GM18502 (cell line): ENCODE measurements at regions not wholly inside any gene's neighbourhood (a gene's known extent, or its start where the extent isn't known, plus 50 kb on each side); places are given as distances from the start of the nearest gene placed in this dataset.

ENCODE experiments used
- ATAC-seq: cut with Tn5 transposase; IDR thresholded peaks from one replicate; pipeline ENCODE4 v1.9.1; 2021; ENCODE audit warnings: mild to moderate bottlenecking; ENCODE audit not compliant: unreplicated experiment, poor library complexity

- ATAC-seq = no peak
Observed at GRCh38 chr1:4263699-4264098, 363.6 kb upstream of the C1orf174 start.

- no peak for ATAC-seq
Observed at GRCh38 chr1:4265836-4266235, 365.8 kb upstream of the C1orf174 start.

GRCh38 chr1:4267381-4268261 is 367.5 kb upstream of the C1orf174 start:
- peak; percentile 76 for ATAC-seq

- ATAC-seq = no peak
Observed at GRCh38 chr1:4268262-4268888, 368.3 kb upstream of the C1orf174 start.

- ATAC-seq = no peak
Observed at GRCh38 chr1:4268889-4269284, 368.8 kb upstream of the C1orf174 start.

GRCh38 chr1:4269330-4269729 is 369.3 kb upstream of the C1orf174 start:
- ATAC-seq = no peak

- ATAC-seq = no peak
Observed at GRCh38 chr1:4269952-4270570, 370.0 kb upstream of the C1orf174 start.

GRCh38 chr1:4270651-4271337 is 370.7 kb upstream of the C1orf174 start:
- ATAC-seq = no peak

GRCh38 chr1:4271338-4271998 is 371.4 kb upstream of the C1orf174 start:
- ATAC-seq = no peak

- ATAC-seq = no peak
Observed at GRCh38 chr1:4272568-4272967, 372.5 kb upstream of the C1orf174 start.

- no peak for ATAC-seq
Observed at GRCh38 chr1:4273243-4273642, 373.2 kb upstream of the C1orf174 start.

- ATAC-seq = no peak
Observed at GRCh38 chr1:4273747-4274146, 373.7 kb upstream of the C1orf174 start.

GRCh38 chr1:4275083-4275482 is 375.0 kb upstream of the C1orf174 start:
- no peak for ATAC-seq

GRCh38 chr1:4276238-4276637 is 376.2 kb upstream of the C1orf174 start:
- no peak for ATAC-seq

GRCh38 chr1:4277598-4277997 is 376.8 kb upstream of the AJAP1 start:
- no peak for ATAC-seq

- ATAC-seq = no peak
Observed at GRCh38 chr1:4284976-4285375, 369.4 kb upstream of the AJAP1 start.

- no peak for ATAC-seq
Observed at GRCh38 chr1:4292861-4293260, 361.5 kb upstream of the AJAP1 start.

- ATAC-seq = no peak
Observed at GRCh38 chr1:4298361-4299083, 355.9 kb upstream of the AJAP1 start.

GRCh38 chr1:4301007-4301406 is 353.4 kb upstream of the AJAP1 start:
- ATAC-seq = no peak

GRCh38 chr1:4303303-4303702 is 351.1 kb upstream of the AJAP1 start:
- ATAC-seq = no peak
